VCaP (cell line): ENCODE measurements at regions not wholly inside any gene's neighbourhood (a gene's known extent, or its start where the extent isn't known, plus 50 kb on each side); places are given as distances from the start of the nearest gene placed in this dataset.

Source experiments
- H3K27ac ChIP-seq: fragments of 450-650 bp; 2 replicates; pipeline ENCODE4 v1.5.1; 2017
- CTCF ChIP-seq: fragments of 450-650 bp; conservative IDR thresholded peaks from 2 replicates; pipeline ENCODE4 v1.5.1; 2017; ENCODE audit warnings: mild to moderate bottlenecking, moderate library complexity

GRCh38 chr2:176565641-176566323, 296.5 kb downstream of the MTX2 start:
- TF ChIP-seq CTCF = no peak
- H3K27ac ChIP-seq = no peak overlapping the region

- TF ChIP-seq CTCF = no peak
- H3K27ac ChIP-seq = no peak overlapping the region
Observed at GRCh38 chr2:176566496-176566895, 297.3 kb downstream of the MTX2 start.

GRCh38 chr2:176566961-176567360, 297.7 kb downstream of the MTX2 start:
- no peak for TF ChIP-seq CTCF
- H3K27ac ChIP-seq = no peak overlapping the region

GRCh38 chr2:176567361-176567760, 298.1 kb downstream of the MTX2 start:
- no peak for TF ChIP-seq CTCF
- H3K27ac ChIP-seq = no peak overlapping the region

GRCh38 chr2:176569574-176569973, 300.3 kb downstream of the MTX2 start:
- H3K27ac ChIP-seq = no peak overlapping the region
- no peak for TF ChIP-seq CTCF

- TF ChIP-seq CTCF = no peak
- no peak overlapping the region for H3K27ac ChIP-seq
Observed at GRCh38 chr2:176573612-176574483, 304.6 kb downstream of the MTX2 start.

- TF ChIP-seq CTCF = no peak
- H3K27ac ChIP-seq = no peak overlapping the region
Observed at GRCh38 chr2:176574484-176575236, 305.4 kb downstream of the MTX2 start.
